ENCODE measurements at regions not wholly inside any gene's neighbourhood (a gene's known extent, or its start where the extent isn't known, plus 50 kb on each side); places are given as distances from the start of the nearest gene placed in this dataset.

DNA sequence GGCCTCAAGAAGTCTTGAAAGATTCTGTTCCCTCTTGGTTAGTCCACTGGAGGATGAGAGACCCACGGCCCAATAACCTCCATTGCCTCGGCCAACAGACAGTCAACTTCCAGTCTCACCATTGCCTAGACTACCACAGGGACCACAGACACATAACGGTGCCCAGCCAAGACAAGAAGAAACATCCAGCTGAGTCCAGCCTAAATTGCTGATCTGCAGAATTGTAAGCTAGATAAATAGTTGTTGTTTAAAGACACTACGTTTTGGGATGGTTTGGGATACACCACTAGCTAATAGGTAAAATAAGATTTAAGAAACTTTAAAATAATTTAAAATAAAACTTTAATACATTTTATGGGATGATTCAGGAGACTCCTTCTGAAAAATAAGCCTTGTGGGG lies 324.7 kb upstream of the JAG1 start:
- intact Hi-C loops (cut with DNase I; ENCODE audit: low total_unique reads), result no loop called here
- no peak for TF ChIP-seq POLR2A (IDR thresholded peaks at IDR 0.05)
- TF ChIP-seq CTCF (IDR thresholded peaks at IDR 0.05), result no peak

DNA sequence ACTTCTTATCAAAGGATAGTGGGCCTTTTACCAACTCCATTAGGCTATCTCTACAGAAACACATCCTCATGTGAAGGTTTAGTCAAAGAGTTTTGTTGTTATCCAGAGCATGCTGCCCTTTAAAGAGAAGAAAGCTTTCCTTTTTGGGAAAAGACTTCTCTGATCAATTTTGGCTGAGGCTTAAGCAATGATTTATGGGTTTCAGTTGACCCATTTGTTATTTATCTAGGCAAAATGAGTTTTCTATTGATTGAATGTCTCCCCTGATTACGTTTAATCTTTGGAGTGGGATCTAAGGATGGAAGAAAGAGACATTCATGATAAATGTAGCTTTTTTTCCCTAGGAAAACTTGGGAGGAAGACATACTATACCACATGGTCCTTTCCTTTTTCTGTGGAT lies 326.6 kb upstream of the JAG1 start:
- DNase-seq (ENCODE audit: low spot score in 2 of 2), result no peak
- WGBS, 2 donors, result 82 to 85% methylated on average over 1 of the region's 1 CpG
- no peak for TF ChIP-seq CTCF (IDR thresholded peaks at IDR 0.05)
- TF ChIP-seq POLR2A (IDR thresholded peaks at IDR 0.05), result no peak
- no peak overlapping the region for H3K4me3 ChIP-seq (ENCODE audit: low read depth, poor library complexity, severe bottlenecking)
- intact Hi-C loops (cut with DNase I; ENCODE audit: low total_unique reads), result no loop called here

More for the DNA sequence above, 324.7 kb upstream of the JAG1 start:
- DNase-seq (ENCODE audit: low spot score in 2 of 2), result no peak
- H3K4me3 ChIP-seq (ENCODE audit: low read depth, poor library complexity, severe bottlenecking), result no peak overlapping the region
- WGBS, 2 donors, result 88 to 93% methylated on average over 4 of the region's 4 CpGs

DNA sequence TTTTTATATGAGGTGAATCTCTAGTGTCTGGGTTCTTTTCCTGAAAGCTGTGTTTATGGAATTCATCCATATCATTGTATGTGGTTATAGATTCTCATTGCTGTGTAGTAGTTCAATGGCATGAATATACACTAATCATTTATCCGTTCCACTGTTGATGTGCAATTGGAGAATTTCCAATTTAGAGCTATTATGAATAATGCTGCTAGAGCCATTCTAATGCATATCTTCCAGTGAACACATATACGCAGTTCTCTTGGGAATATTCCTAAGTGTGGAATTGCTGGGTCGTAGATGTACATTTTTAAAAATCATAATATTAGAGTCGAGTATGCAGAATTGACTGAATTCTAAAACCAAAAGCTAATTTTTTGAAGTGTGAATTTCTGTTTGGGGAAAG lies 327.5 kb upstream of the JAG1 start:
- no peak for DNase-seq (ENCODE audit: low spot score in 2 of 2)
- 56 to 62% methylated on average over 4 of the region's 4 CpGs for WGBS, 2 donors
- intact Hi-C loops (cut with DNase I; ENCODE audit: low total_unique reads), result no loop called here
- H3K4me3 ChIP-seq (ENCODE audit: low read depth, poor library complexity, severe bottlenecking), result no peak overlapping the region
- TF ChIP-seq CTCF (IDR thresholded peaks at IDR 0.05) (no peak), POLR2A (IDR thresholded peaks at IDR 0.05) (no peak)

DNA sequence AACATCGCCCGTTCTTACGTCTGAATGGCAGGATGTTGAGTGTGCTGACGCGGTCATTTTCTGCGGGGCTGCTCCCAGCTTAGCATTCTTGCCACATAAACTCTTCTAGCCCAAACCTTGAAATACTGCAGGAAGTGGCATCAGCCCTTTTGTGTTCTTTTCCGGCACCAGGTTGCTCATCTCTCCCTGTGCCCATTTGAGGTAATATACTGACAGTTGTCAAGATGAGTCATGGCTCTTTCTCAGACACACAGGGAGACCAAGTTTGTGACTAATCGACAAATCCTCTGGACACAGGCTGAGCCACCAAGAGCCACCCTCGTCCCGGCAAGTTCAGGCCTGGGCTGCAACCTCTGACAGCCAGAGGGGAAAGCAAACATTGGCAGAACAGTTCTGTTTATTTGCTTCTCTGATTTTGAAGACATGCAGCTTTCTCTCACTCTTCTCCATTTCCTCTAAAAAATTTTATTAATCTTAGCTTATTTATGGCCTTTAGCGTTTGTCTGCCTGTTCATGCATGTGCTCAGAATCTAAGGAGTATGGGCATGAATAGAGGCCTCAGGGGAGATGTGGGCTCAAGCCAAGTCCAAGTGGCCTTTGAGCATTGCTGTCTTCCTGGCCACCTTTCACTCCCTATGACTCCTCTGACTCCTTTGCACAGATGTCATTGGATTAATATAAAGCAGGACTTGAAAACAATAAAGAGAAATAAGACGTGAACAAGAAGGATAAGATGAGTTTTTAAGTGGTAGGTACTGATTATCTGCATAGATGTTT lies 328.2 kb upstream of the JAG1 start:
- peak in 1 of 2 donors; percentile 45 for DNase-seq (ENCODE audit: low spot score in 2 of 2)
- no peak overlapping the region for H3K4me3 ChIP-seq (ENCODE audit: low read depth, poor library complexity, severe bottlenecking)
- 42 to 47% methylated on average over 12 of the region's 12 CpGs for WGBS, 2 donors
- intact Hi-C loops (cut with DNase I; ENCODE audit: low total_unique reads), result no loop called here
- TF ChIP-seq POLR2A (IDR thresholded peaks at IDR 0.05) (no peak), CTCF (IDR thresholded peaks at IDR 0.05) (no peak)

DNA sequence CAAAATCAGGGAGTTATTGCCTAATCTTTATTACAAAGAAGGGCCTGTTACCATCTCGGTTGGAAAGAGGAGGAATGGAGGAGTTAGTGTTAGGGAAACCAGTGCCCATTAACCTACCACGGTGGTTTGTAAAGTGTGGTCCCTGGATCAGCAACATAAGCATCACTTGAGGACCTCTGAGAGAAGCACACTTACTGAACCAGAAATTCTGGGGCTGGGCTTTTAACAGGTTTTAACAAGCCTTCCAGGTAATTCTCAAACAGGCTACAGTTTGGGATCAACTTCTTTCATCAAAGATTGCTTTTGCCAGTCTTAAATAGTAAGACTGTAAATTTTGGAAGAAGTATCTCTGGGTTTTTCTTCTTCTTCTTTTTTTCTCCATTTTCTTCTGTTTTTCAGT lies 329.5 kb upstream of the JAG1 start:
- no peak for DNase-seq (ENCODE audit: low spot score in 2 of 2)
- intact Hi-C loops (cut with DNase I; ENCODE audit: low total_unique reads), result no loop called here
- 46 to 59% methylated on average over 2 of the region's 2 CpGs for WGBS, 2 donors
- H3K4me3 ChIP-seq (ENCODE audit: low read depth, poor library complexity, severe bottlenecking), result no peak overlapping the region
- TF ChIP-seq CTCF (IDR thresholded peaks at IDR 0.05) (no peak), POLR2A (IDR thresholded peaks at IDR 0.05) (no peak)

All from lower leg skin (tissue), 4 donors.